ENCODE measurements at regions not wholly inside any gene's neighbourhood (a gene's known extent, or its start where the extent isn't known, plus 50 kb on each side); places are given as distances from the start of the nearest gene placed in this dataset.

GRCh38 chr11:106447631-106448191, 370.2 kb downstream of the AASDHPPT start:
- H3K27me3 ChIP-seq (ENCODE audit: insufficient read depth, low read length) = no peaks in the 10 kb centered on the region
- H3K4me3 ChIP-seq (ENCODE audit: low read length) = no peak overlapping the region
- no peaks in the 10 kb centered on the region for H3K4me1 ChIP-seq (ENCODE audit: insufficient read depth, low read length)
- H3K36me3 ChIP-seq (ENCODE audit: insufficient read depth, low read length) = no peaks in the 10 kb centered on the region
- H3K9me3 ChIP-seq (ENCODE audit: low read length) = no peaks in the 10 kb centered on the region
- H2AFZ ChIP-seq (ENCODE audit: low read depth, low read length) = no peak overlapping the region

- no peaks in the 10 kb centered on the region for H3K27me3 ChIP-seq (ENCODE audit: insufficient read depth, low read length)
- H3K4me3 ChIP-seq (ENCODE audit: low read length) = no peak overlapping the region
- no peaks in the 10 kb centered on the region for H3K4me1 ChIP-seq (ENCODE audit: insufficient read depth, low read length)
- H3K9me3 ChIP-seq (ENCODE audit: low read length) = no peaks in the 10 kb centered on the region
- H2AFZ ChIP-seq (ENCODE audit: low read depth, low read length) = no peak overlapping the region
- H3K36me3 ChIP-seq (ENCODE audit: insufficient read depth, low read length) = no peaks in the 10 kb centered on the region
Observed at GRCh38 chr11:106449763-106450162, 372.3 kb downstream of the AASDHPPT start.

GRCh38 chr11:106451228-106451922, 373.9 kb downstream of the AASDHPPT start:
- no peak overlapping the region for H3K4me3 ChIP-seq (ENCODE audit: low read length)
- H3K36me3 ChIP-seq (ENCODE audit: insufficient read depth, low read length) = no peaks in the 10 kb centered on the region
- no peak overlapping the region for H2AFZ ChIP-seq (ENCODE audit: low read depth, low read length)
- H3K27me3 ChIP-seq (ENCODE audit: insufficient read depth, low read length) = no peaks in the 10 kb centered on the region
- H3K4me1 ChIP-seq (ENCODE audit: insufficient read depth, low read length) = peaks cover 1% of the 10 kb centered on the region
- no peaks in the 10 kb centered on the region for H3K9me3 ChIP-seq (ENCODE audit: low read length)

GRCh38 chr11:106456647-106457046, 379.2 kb downstream of the AASDHPPT start:
- no peaks in the 10 kb centered on the region for H3K27me3 ChIP-seq (ENCODE audit: insufficient read depth, low read length)
- H3K36me3 ChIP-seq (ENCODE audit: insufficient read depth, low read length) = no peaks in the 10 kb centered on the region
- H3K4me1 ChIP-seq (ENCODE audit: insufficient read depth, low read length) = peaks cover 15% of the 10 kb centered on the region
- no peak overlapping the region for H2AFZ ChIP-seq (ENCODE audit: low read depth, low read length)
- H3K9me3 ChIP-seq (ENCODE audit: low read length) = no peaks in the 10 kb centered on the region
- no peak overlapping the region for H3K4me3 ChIP-seq (ENCODE audit: low read length)

GRCh38 chr11:106457727-106458126, 380.3 kb downstream of the AASDHPPT start:
- no peak overlapping the region for H3K4me3 ChIP-seq (ENCODE audit: low read length)
- no peaks in the 10 kb centered on the region for H3K9me3 ChIP-seq (ENCODE audit: low read length)
- H3K36me3 ChIP-seq (ENCODE audit: insufficient read depth, low read length) = no peaks in the 10 kb centered on the region
- H3K27me3 ChIP-seq (ENCODE audit: insufficient read depth, low read length) = no peaks in the 10 kb centered on the region
- H3K4me1 ChIP-seq (ENCODE audit: insufficient read depth, low read length) = peaks cover 23% of the 10 kb centered on the region
- no peak overlapping the region for H2AFZ ChIP-seq (ENCODE audit: low read depth, low read length)

GRCh38 chr11:106459135-106459534, 381.7 kb downstream of the AASDHPPT start:
- H2AFZ ChIP-seq (ENCODE audit: low read depth, low read length) = no peak overlapping the region
- peaks cover 33% of the 10 kb centered on the region for H3K4me1 ChIP-seq (ENCODE audit: insufficient read depth, low read length)
- no peak overlapping the region for H3K4me3 ChIP-seq (ENCODE audit: low read length)
- H3K27me3 ChIP-seq (ENCODE audit: insufficient read depth, low read length) = no peaks in the 10 kb centered on the region
- no peaks in the 10 kb centered on the region for H3K36me3 ChIP-seq (ENCODE audit: insufficient read depth, low read length)
- no peaks in the 10 kb centered on the region for H3K9me3 ChIP-seq (ENCODE audit: low read length)

- Histone ChIP-seq H3K4me1 (ENCODE audit: insufficient read depth, low read length) (peaks cover 33% of the 10 kb centered on the region), H3K27me3 (ENCODE audit: insufficient read depth, low read length) (no peaks in the 10 kb centered on the region), H2AFZ (ENCODE audit: low read depth, low read length) (no peak overlapping the region), H3K4me3 (ENCODE audit: low read length) (no peak overlapping the region), H3K9me3 (ENCODE audit: low read length) (no peaks in the 10 kb centered on the region), H3K36me3 (ENCODE audit: insufficient read depth, low read length) (no peaks in the 10 kb centered on the region)
Observed at GRCh38 chr11:106461148-106461691, 383.8 kb downstream of the AASDHPPT start.

GRCh38 chr11:106461839-106462545, 384.5 kb downstream of the AASDHPPT start:
- no peaks in the 10 kb centered on the region for H3K27me3 ChIP-seq (ENCODE audit: insufficient read depth, low read length)
- H2AFZ ChIP-seq (ENCODE audit: low read depth, low read length) = no peak overlapping the region
- H3K4me1 ChIP-seq (ENCODE audit: insufficient read depth, low read length) = peaks cover 30% of the 10 kb centered on the region
- H3K9me3 ChIP-seq (ENCODE audit: low read length) = no peaks in the 10 kb centered on the region
- no peaks in the 10 kb centered on the region for H3K36me3 ChIP-seq (ENCODE audit: insufficient read depth, low read length)
- no peak overlapping the region for H3K4me3 ChIP-seq (ENCODE audit: low read length)

- H3K4me1 ChIP-seq (ENCODE audit: insufficient read depth, low read length) = peaks cover 22% of the 10 kb centered on the region
- no peak overlapping the region for H3K4me3 ChIP-seq (ENCODE audit: low read length)
Observed at GRCh38 chr11:106463154-106463553, 385.7 kb downstream of the AASDHPPT start.

GRCh38 chr11:106463796-106464201, 386.3 kb downstream of the AASDHPPT start:
- Histone ChIP-seq H3K4me3 (ENCODE audit: low read length) (no peak overlapping the region), H3K27me3 (ENCODE audit: insufficient read depth, low read length) (no peaks in the 10 kb centered on the region), H3K4me1 (ENCODE audit: insufficient read depth, low read length) (peaks cover 27% of the 10 kb centered on the region)

More at GRCh38 chr11:106463154-106463553, 385.7 kb downstream of the AASDHPPT start:
- no peaks in the 10 kb centered on the region for H3K27me3 ChIP-seq (ENCODE audit: insufficient read depth, low read length)
- no peaks in the 10 kb centered on the region for H3K36me3 ChIP-seq (ENCODE audit: insufficient read depth, low read length)
- H3K9me3 ChIP-seq (ENCODE audit: low read length) = no peaks in the 10 kb centered on the region
- H2AFZ ChIP-seq (ENCODE audit: low read depth, low read length) = no peak overlapping the region

GRCh38 chr11:106464728-106465127, 387.3 kb downstream of the AASDHPPT start:
- no peak overlapping the region for H3K4me3 ChIP-seq (ENCODE audit: low read length)
- H3K36me3 ChIP-seq (ENCODE audit: insufficient read depth, low read length) = no peaks in the 10 kb centered on the region
- no peak overlapping the region for H2AFZ ChIP-seq (ENCODE audit: low read depth, low read length)
- H3K27me3 ChIP-seq (ENCODE audit: insufficient read depth, low read length) = no peaks in the 10 kb centered on the region
- no peaks in the 10 kb centered on the region for H3K9me3 ChIP-seq (ENCODE audit: low read length)
- H3K4me1 ChIP-seq (ENCODE audit: insufficient read depth, low read length) = peaks cover 27% of the 10 kb centered on the region

More at GRCh38 chr11:106463796-106464201, 386.3 kb downstream of the AASDHPPT start:
- H3K9me3 ChIP-seq (ENCODE audit: low read length) = no peaks in the 10 kb centered on the region
- H3K36me3 ChIP-seq (ENCODE audit: insufficient read depth, low read length) = no peaks in the 10 kb centered on the region
- no peak overlapping the region for H2AFZ ChIP-seq (ENCODE audit: low read depth, low read length)

- H3K4me1 ChIP-seq (ENCODE audit: insufficient read depth, low read length) = peaks cover 27% of the 10 kb centered on the region
- no peaks in the 10 kb centered on the region for H3K27me3 ChIP-seq (ENCODE audit: insufficient read depth, low read length)
- no peaks in the 10 kb centered on the region for H3K36me3 ChIP-seq (ENCODE audit: insufficient read depth, low read length)
- H2AFZ ChIP-seq (ENCODE audit: low read depth, low read length) = peak overlapping the region; percentile 56
- no peak overlapping the region for H3K4me3 ChIP-seq (ENCODE audit: low read length)
- H3K9me3 ChIP-seq (ENCODE audit: low read length) = no peaks in the 10 kb centered on the region
Observed at GRCh38 chr11:106466521-106467080, 389.1 kb downstream of the AASDHPPT start.

- Histone ChIP-seq H3K4me1 (ENCODE audit: insufficient read depth, low read length) (peaks cover 28% of the 10 kb centered on the region), H3K27me3 (ENCODE audit: insufficient read depth, low read length) (no peaks in the 10 kb centered on the region), H3K4me3 (ENCODE audit: low read length) (no peak overlapping the region), H2AFZ (ENCODE audit: low read depth, low read length) (no peak overlapping the region), H3K9me3 (ENCODE audit: low read length) (no peaks in the 10 kb centered on the region), H3K36me3 (ENCODE audit: insufficient read depth, low read length) (no peaks in the 10 kb centered on the region)
Observed at GRCh38 chr11:106467501-106467900, 390.0 kb downstream of the AASDHPPT start.
